ENCODE measurements at regions not wholly inside any gene's neighbourhood (a gene's known extent, or its start where the extent isn't known, plus 50 kb on each side); places are given as distances from the start of the nearest gene placed in this dataset.

DNA sequence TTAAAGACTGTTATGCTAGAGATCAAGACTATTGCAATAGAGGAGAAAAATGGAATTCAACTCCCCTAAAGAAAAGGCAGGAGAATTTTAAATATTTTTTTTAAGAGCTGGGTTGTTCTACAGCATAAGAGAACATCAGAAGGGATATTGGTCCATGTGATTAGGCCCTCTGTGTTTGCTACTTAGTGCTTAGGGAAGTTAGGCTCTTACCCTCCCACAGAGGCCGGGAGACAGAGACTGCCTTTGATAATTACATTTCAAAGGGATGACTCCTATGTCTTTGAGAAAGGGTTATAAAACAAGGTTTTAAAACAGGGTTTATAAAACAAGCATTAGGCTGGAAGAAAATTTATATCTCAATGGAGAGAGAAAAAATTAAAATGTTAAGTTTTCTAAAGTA, 1248.1 kb upstream of the PCDH20 start:
- TF ChIP-seq, protein P1, sequence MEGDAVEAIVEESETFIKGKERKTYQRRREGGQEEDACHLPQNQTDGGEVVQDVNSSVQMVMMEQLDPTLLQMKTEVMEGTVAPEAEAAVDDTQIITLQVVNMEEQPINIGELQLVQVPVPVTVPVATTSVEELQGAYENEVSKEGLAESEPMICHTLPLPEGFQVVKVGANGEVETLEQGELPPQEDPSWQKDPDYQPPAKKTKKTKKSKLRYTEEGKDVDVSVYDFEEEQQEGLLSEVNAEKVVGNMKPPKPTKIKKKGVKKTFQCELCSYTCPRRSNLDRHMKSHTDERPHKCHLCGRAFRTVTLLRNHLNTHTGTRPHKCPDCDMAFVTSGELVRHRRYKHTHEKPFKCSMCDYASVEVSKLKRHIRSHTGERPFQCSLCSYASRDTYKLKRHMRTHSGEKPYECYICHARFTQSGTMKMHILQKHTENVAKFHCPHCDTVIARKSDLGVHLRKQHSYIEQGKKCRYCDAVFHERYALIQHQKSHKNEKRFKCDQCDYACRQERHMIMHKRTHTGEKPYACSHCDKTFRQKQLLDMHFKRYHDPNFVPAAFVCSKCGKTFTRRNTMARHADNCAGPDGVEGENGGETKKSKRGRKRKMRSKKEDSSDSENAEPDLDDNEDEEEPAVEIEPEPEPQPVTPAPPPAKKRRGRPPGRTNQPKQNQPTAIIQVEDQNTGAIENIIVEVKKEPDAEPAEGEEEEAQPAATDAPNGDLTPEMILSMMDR (IDR thresholded peaks at IDR 0.05 in 4 of 5, conservative IDR thresholded peaks at IDR 0.05 in 1 of 5), result no peak
- TF ChIP-seq POLR2A (IDR thresholded peaks at IDR 0.05), result no peak

Measured in gastrocnemius medialis (tissue), 4 donors.